ENCODE measurements at regions not wholly inside any gene's neighbourhood (a gene's known extent, or its start where the extent isn't known, plus 50 kb on each side); places are given as distances from the start of the nearest gene placed in this dataset.

DNA sequence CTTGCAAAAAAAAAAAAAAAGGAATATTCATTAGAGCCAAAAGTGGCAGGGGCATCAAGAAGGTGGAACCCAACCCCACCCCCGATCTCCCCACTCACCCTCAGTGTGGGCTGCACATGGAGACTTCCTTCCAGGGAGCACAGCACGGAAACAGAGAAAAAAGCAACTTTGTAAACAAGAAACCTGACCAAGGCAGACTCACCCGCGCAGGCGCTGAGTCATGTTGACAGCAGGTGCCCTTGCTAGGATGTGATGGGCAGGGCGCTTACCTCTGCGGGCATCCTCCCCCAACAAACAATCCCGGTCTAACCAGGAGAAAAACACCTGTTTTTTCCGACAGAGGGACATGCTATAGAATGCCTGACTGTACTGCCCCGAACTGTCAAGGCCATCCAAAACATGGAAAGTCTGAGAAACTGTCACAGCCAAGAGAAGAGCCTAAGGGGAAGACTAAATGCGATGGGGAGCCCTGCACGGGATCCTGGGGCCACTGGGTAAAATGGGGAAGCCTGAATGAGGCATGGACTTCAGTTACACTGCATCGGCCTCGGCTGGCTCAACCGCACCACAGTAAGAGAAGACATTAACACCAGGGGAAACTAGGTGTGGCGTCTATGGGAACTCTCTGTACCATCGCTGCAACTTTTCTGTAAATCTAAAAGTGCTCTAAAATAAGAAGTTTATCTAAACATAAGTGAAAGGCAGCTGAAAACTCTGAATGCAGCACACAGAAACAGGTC lies 66.7 kb upstream of the GATA2 start:
- no peak for DNase-seq (ENCODE audit: low spot score)
- ATAC-seq (ENCODE audit: low FRiP score), result no peak
- no peak for TF ChIP-seq CTCF (IDR thresholded peaks at IDR 0.05)

GRCh38 chr3:128557531-128558280 lies 64.7 kb upstream of the GATA2 start:
- no peak for TF ChIP-seq CTCF (IDR thresholded peaks at IDR 0.05)
- ATAC-seq (ENCODE audit: low FRiP score) (no peak), DNase-seq (ENCODE audit: low spot score) (no peak)

DNA sequence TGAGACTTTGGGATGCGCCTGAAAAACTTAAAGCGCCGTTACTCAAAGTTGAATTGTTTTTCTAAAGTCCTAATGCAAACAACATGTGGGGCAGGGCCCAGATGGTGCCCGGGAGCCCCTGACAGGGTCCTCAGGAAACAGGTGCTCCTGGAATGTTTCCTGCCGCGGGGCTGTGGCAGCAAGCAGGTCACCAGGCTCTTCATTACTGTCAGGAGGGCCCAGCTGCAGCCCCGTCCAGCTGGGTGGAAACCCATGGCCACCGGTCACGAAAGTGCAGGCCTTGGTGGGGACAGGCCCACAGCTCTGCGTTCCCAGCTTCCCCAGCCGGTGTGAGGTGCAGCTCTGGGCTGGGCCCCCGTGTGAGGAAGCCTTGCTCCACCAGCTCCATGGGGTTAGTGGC lies 63.9 kb upstream of the GATA2 start:
- DNase-seq (ENCODE audit: low spot score) (no peak), ATAC-seq (ENCODE audit: low FRiP score) (no peak)
- TF ChIP-seq CTCF (IDR thresholded peaks at IDR 0.05), result no peak

DNA sequence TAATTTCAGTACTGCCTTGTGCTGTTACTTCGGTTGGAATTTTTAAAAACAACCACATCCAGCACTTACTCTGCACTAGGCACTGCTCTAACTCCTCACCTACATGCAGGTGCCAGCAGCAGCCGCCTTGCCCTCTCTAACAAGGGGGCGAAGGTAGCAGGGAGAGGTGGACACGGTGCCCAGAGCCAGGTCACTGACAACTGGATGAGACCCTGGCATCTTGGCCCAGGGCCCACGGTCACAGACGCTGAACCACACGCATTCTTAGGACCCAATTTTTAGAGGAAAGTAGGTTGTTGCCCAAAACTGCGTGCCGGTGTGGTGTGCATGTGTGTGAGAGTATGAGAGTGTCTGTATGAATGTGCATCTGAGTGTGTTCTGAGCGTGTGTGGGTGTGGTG lies 63.4 kb upstream of the GATA2 start:
- ATAC-seq (ENCODE audit: low FRiP score) (no peak), DNase-seq (ENCODE audit: low spot score) (no peak)
- TF ChIP-seq CTCF (IDR thresholded peaks at IDR 0.05), result no peak

- TF ChIP-seq CTCF (IDR thresholded peaks at IDR 0.05), result no peak
- ATAC-seq (ENCODE audit: low FRiP score), result no peak
- DNase-seq (ENCODE audit: low spot score), result no peak
Measured at GRCh38 chr3:128555841-128556240, 62.8 kb upstream of the GATA2 start.

DNA sequence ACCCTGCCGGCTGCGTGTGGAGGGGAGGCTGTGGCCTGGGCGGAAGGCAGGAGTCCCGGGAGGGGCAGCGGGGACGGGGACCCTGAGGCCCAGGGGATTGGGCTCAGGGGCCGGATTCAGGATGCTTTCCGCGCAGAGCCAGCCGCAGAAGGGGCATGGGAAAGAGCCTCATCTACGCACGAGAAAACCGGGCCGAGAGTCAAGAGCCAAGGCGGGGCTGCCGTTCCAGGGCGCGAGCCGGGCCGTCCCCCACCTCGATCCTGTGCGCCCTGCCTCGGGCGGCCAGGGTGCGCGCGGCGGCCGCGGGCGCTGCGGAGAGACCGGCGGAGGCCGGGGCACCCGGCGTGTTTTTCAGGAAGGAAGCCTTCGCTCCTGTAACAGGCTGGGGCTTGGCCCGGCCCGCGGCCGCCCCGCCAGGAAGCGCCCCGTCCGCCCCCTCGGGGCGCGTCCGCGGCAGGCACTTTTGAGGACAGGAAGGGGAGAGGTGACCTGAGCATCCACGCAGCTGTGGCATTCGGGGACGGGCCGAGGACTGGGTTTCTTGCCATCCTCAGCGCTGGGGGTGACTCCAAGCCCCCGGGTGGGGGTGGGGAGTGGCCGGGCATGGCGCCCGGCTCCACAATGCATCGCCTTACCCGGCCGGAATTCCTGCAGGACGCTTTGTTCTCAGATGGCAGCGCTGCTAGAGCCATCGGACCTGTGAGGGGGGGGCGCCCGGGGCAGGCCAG lies 62.3 kb upstream of the GATA2 start:
- no peak for DNase-seq (ENCODE audit: low spot score)

More for the DNA sequence above, 62.3 kb upstream of the GATA2 start:
- TF ChIP-seq CTCF (IDR thresholded peaks at IDR 0.05), result no peak
- ATAC-seq (ENCODE audit: low FRiP score), result peak; percentile 22

Measured in omental fat pad (tissue), 3 donors.